T-cell (primary cell): ENCODE measurements at regions not wholly inside any gene's neighbourhood (a gene's known extent, or its start where the extent isn't known, plus 50 kb on each side); places are given as distances from the start of the nearest gene placed in this dataset.
"Not testable (repeated sequence)": the region's sequence is repeated elsewhere in the genome, so short reads cannot be mapped to it uniquely, and the experiment has no call there.

Experiments used
- ATAC-seq, 4 experiments: fragments of 200-7000 bp in 3 of 4; fragments of 150-1000 bp in 1 of 4; cut with Tn5 transposase; replicated peaks in 1 of 4; 1 replicate in 3 of 4; 2 replicates in 1 of 4; pipeline ENCODE4 v1.10.0; 2021; ENCODE audit warnings: moderate library complexity in 3 of 4, mild to moderate bottlenecking in 2 of 4, moderate number of reproducible peaks in 1 of 4
- CTCF ChIA-PET, 2 donors: fragments of 300-600 bp; sonication (Branson Sonifier 250); formaldehyde crosslinking; loops; one replicate each; lab custom pipeline; 2022; ENCODE audit warnings: antibody characterized with exemption in 2 of 2; lab: Charles Lee
- POLR2A ChIA-PET, 2 donors: fragments of 300-600 bp; sonication (Branson Sonifier 250); formaldehyde crosslinking; loops; one replicate each; lab custom pipeline; 2022; ENCODE audit warnings: antibody characterized with exemption in 2 of 2; lab: Charles Lee
- DNase-seq, 35 experiments: peaks; one replicate each; pipeline versions ENCODE4 v3.0.0 to v3.0.0-alpha.2; 2013 to 2023
- H3K27ac ChIP-seq: one replicate; pipeline ENCODE4 v1.5.1; 2013; ENCODE audit warnings: low read length
- H3K27me3 ChIP-seq, 2 experiments: replicated peaks in 1 of 2; 1 replicate in 1 of 2; 2 replicates in 1 of 2; pipeline versions ENCODE4 v1.6.1 to v1.7.0; 2013; ENCODE audit warnings: low read length in 1 of 2, mixed read lengths in 1 of 2; ENCODE audit not compliant: control insufficient read depth in 2 of 2, insufficient read depth in 2 of 2; ENCODE audit errors: extremely low read depth in 1 of 2
- H3K36me3 ChIP-seq, 2 donors: 1 replicate in 1 of 2; 2 replicates in 1 of 2; pipeline versions ENCODE4 v1.6.1 to v1.7.0; 2013; ENCODE audit warnings: low read length in 1 of 2; ENCODE audit not compliant: control insufficient read depth in 2 of 2, insufficient read depth in 1 of 2; ENCODE audit errors: extremely low read depth in 1 of 2
- H3K4me1 ChIP-seq, 2 experiments: 1 replicate in 1 of 2; 2 replicates in 1 of 2; pipeline versions ENCODE4 v1.6.1 to v1.7.0; 2013; ENCODE audit warnings: low read length in 2 of 2, mixed read lengths in 1 of 2; ENCODE audit not compliant: insufficient read depth in 2 of 2, control insufficient read depth in 1 of 2; ENCODE audit errors: extremely low read depth in 1 of 2
- H3K4me3 ChIP-seq, 2 donors: 1 replicate in 1 of 2; 2 replicates in 1 of 2; pipeline versions ENCODE4 v1.5.1 to v1.7.0; 2013; ENCODE audit warnings: mild to moderate bottlenecking in 2 of 2, low read length in 1 of 2, moderate library complexity in 1 of 2; ENCODE audit not compliant: control insufficient read depth in 1 of 2; ENCODE audit errors: extremely low read depth in 1 of 2
- H3K9me3 ChIP-seq: 2 replicates; pipeline ENCODE4 v1.7.0; 2013
- H3K27ac Mint-ChIP-seq, 2 donors: one replicate each; pipeline ENCODE4 v1.8.0; 2020 to 2021; ENCODE audit warnings: mild to moderate bottlenecking in 2 of 2, mixed read lengths in 2 of 2
- H3K27me3 Mint-ChIP-seq, 2 donors: one replicate each; pipeline ENCODE4 v1.8.0; 2021 to 2022; ENCODE audit warnings: mixed read lengths in 2 of 2
- H3K36me3 Mint-ChIP-seq: one replicate; pipeline ENCODE4 v1.8.0; 2021; ENCODE audit warnings: mixed read lengths
- H3K4me1 Mint-ChIP-seq, 3 donors: one replicate each; pipeline ENCODE4 v1.8.0; 2020 to 2022; ENCODE audit warnings: mixed read lengths in 3 of 3, mild to moderate bottlenecking in 1 of 3
- H3K4me3 Mint-ChIP-seq, 3 donors: one replicate each; pipeline ENCODE4 v1.8.0; 2020 to 2022; ENCODE audit warnings: mild to moderate bottlenecking in 3 of 3, mixed read lengths in 3 of 3, moderate library complexity in 3 of 3
- H3K9me3 Mint-ChIP-seq, 3 donors: one replicate each; pipeline ENCODE4 v1.8.0; 2020 to 2022; ENCODE audit warnings: mixed read lengths in 3 of 3
- WGBS: methylation state at CpG from one replicate; pipeline ENCODE4 v1.1.5; 2013; ENCODE audit warnings: missing lambda C conversion rate; ENCODE audit not compliant: insufficient coverage; 5-methylcytosine and 5-hydroxymethylcytosine counted together

GRCh38 chr11:122401581-122401980 is 253.9 kb upstream of the UBASH3B start:
- H3K4me3 Mint-ChIP-seq, DNase-seq, H3K4me1 Mint-ChIP-seq, H3K4me1 ChIP-seq, H3K27me3 ChIP-seq, H3K27ac Mint-ChIP-seq, ATAC-seq, H3K9me3 ChIP-seq, H3K36me3 Mint-ChIP-seq, H3K27ac ChIP-seq, H3K9me3 Mint-ChIP-seq, POLR2A ChIA-PET, H3K4me3 ChIP-seq, H3K27me3 Mint-ChIP-seq, H3K36me3 ChIP-seq: not testable (repeated sequence)
- CTCF ChIA-PET, result interaction anchor here in 1 of 2 donors (0.5 to 0.8 kb wide), 2 partner anchors 9 to 1533 kb away, joined by 3 to 6 read pairs; no protein-coding TSS in a partner anchor
- WGBS, result 20% methylated on average over 1 of the region's 5 CpGs

- POLR2A ChIA-PET, result no interaction called here
- no peak for ATAC-seq
These were observed 256.1 kb upstream of the UBASH3B start for GRCh38 chr11:122399375-122399774.

GRCh38 chr11:122398851-122399250 is 256.7 kb upstream of the UBASH3B start:
- no peaks in the 10 kb centered on the region for H3K36me3 Mint-ChIP-seq
- Histone ChIP-seq H3K9me3 (no peaks in the 10 kb centered on the region), H3K27ac (no peak overlapping the region), H3K4me3 (no peak overlapping the region), H3K27me3 (peaks cover 0 to 2% of the 10 kb centered on the region in 2 experiments), H3K4me1 (no peaks in the 10 kb centered on the region), H3K36me3 (no peaks in the 10 kb centered on the region)
- H3K9me3 Mint-ChIP-seq, result no peaks in the 10 kb centered on the region
- H3K4me1 Mint-ChIP-seq, result no peaks in the 10 kb centered on the region
- DNase-seq (no peak), ATAC-seq (no peak)
- POLR2A ChIA-PET, result no interaction called here
- peaks cover 0 to 4% of the 10 kb centered on the region in 2 donors for H3K27me3 Mint-ChIP-seq
- H3K4me3 Mint-ChIP-seq, result no peak overlapping the region
- no CpG with 5 or more reads among the region's 2 CpGs for WGBS
- H3K27ac Mint-ChIP-seq, result no peak overlapping the region
- CTCF ChIA-PET, result no interaction called here

More at GRCh38 chr11:122399375-122399774, 256.1 kb upstream of the UBASH3B start:
- Histone ChIP-seq H3K4me3 (no peak overlapping the region), H3K4me1 (no peaks in the 10 kb centered on the region), H3K9me3 (no peaks in the 10 kb centered on the region), H3K27me3 (peaks cover 0 to 2% of the 10 kb centered on the region in 2 experiments), H3K27ac (no peak overlapping the region), H3K36me3 (no peaks in the 10 kb centered on the region)
- Mint-ChIP-seq H3K27me3 (peaks cover 0 to 4% of the 10 kb centered on the region in 2 donors), H3K4me1 (no peaks in the 10 kb centered on the region), H3K4me3 (no peak overlapping the region), H3K36me3 (no peaks in the 10 kb centered on the region), H3K27ac (no peak overlapping the region), H3K9me3 (no peaks in the 10 kb centered on the region)
- DNase-seq, result no peak
- CTCF ChIA-PET, result no interaction called here
- no CpG with 5 or more reads among the region's 2 CpGs for WGBS

- H3K9me3 ChIP-seq, result no peaks in the 10 kb centered on the region
- no peaks in the 10 kb centered on the region for H3K36me3 ChIP-seq
- Mint-ChIP-seq H3K27ac (no peak overlapping the region), H3K9me3 (no peaks in the 10 kb centered on the region), H3K4me3 (no peak overlapping the region), H3K36me3 (no peaks in the 10 kb centered on the region), H3K27me3 (peaks cover 0 to 4% of the 10 kb centered on the region in 2 donors), H3K4me1 (no peaks in the 10 kb centered on the region)
- DNase-seq (no peak), ATAC-seq (no peak)
- H3K4me3 ChIP-seq, result no peak overlapping the region
- H3K27ac ChIP-seq, result no peak overlapping the region
- POLR2A ChIA-PET, result no interaction called here
- H3K4me1 ChIP-seq, result no peaks in the 10 kb centered on the region
- CTCF ChIA-PET, result no interaction called here
- WGBS, result no CpG with 5 or more reads among the region's 1 CpG
- peaks cover 0 to 2% of the 10 kb centered on the region in 2 experiments for H3K27me3 ChIP-seq
These were observed 257.4 kb upstream of the UBASH3B start for GRCh38 chr11:122398167-122398566.

- Histone ChIP-seq H3K9me3 (no peaks in the 10 kb centered on the region), H3K36me3 (no peaks in the 10 kb centered on the region), H3K27me3 (peaks cover 0 to 2% of the 10 kb centered on the region in 2 experiments), H3K4me3 (no peak overlapping the region), H3K4me1 (no peaks in the 10 kb centered on the region), H3K27ac (no peak overlapping the region)
- no peak for ATAC-seq
- Mint-ChIP-seq H3K27me3 (no peaks in the 10 kb centered on the region), H3K36me3 (no peaks in the 10 kb centered on the region), H3K27ac (no peak overlapping the region), H3K4me3 (no peak overlapping the region), H3K4me1 (no peaks in the 10 kb centered on the region), H3K9me3 (no peaks in the 10 kb centered on the region)
- no peak for DNase-seq
- ChIA-PET POLR2A (no interaction called here), CTCF (no interaction called here)
- no CpG with 5 or more reads among the region's 1 CpG for WGBS
These were observed 260.2 kb upstream of the UBASH3B start for GRCh38 chr11:122395282-122395681.

GRCh38 chr11:122394313-122394712 is 261.2 kb upstream of the UBASH3B start:
- Histone ChIP-seq H3K4me3 (no peak overlapping the region), H3K27me3 (peaks cover 0 to 2% of the 10 kb centered on the region in 2 experiments), H3K27ac (no peak overlapping the region), H3K4me1 (no peaks in the 10 kb centered on the region), H3K9me3 (no peaks in the 10 kb centered on the region), H3K36me3 (no peaks in the 10 kb centered on the region)
- Mint-ChIP-seq H3K4me1 (no peaks in the 10 kb centered on the region), H3K27ac (no peak overlapping the region), H3K4me3 (no peak overlapping the region), H3K36me3 (no peaks in the 10 kb centered on the region), H3K27me3 (no peaks in the 10 kb centered on the region), H3K9me3 (no peaks in the 10 kb centered on the region)
- ChIA-PET POLR2A (no interaction called here), CTCF (no interaction called here)
- WGBS, result 86% methylated on average over 1 of the region's 3 CpGs
- ATAC-seq (no peak), DNase-seq (no peak)
